ENCODE measurements at regions not wholly inside any gene's neighbourhood (a gene's known extent, or its start where the extent isn't known, plus 50 kb on each side); places are given as distances from the start of the nearest gene placed in this dataset.
A peak's percentile ranks its signal among the peaks of the same experiment; 100 is the strongest.

GRCh38 chr1:228935198-228935663 is 200.0 kb downstream of the RHOU start (continued):
- TF ChIP-seq ZNF782 (CRISPR knock-in tag; IDR thresholded peaks at IDR 0.05; ENCODE audit: borderline replicate concordance) (0 out of 2 replicates have a peak, but pooled peaks have one; percentile 8), WIZ (CRISPR knock-in tag; IDR thresholded peaks at IDR 0.05) (peak; percentile 67; the same call in 1 of the 2 replicates), PHF5A (CRISPR knock-in tag; IDR thresholded peaks at IDR 0.05; ENCODE audit: low read depth, unreplicated experiment) (no peak), PPARG (CRISPR knock-in tag; conservative IDR thresholded peaks at IDR 0.05) (peak; percentile 84), SNAI1 (CRISPR knock-in tag; IDR thresholded peaks at IDR 0.05; ENCODE audit: borderline replicate concordance) (no peak), ZNF331 (CRISPR knock-in tag; IDR thresholded peaks at IDR 0.05) (0 out of 2 replicates have a peak, but pooled peaks have one; percentile 16), ZNF431 (CRISPR knock-in tag; IDR thresholded peaks at IDR 0.05; ENCODE audit: borderline replicate concordance, low read depth) (no peak), NFYC (CRISPR knock-in tag; IDR thresholded peaks at IDR 0.05) (no peak), GMEB2 (CRISPR knock-in tag; IDR thresholded peaks at IDR 0.05; ENCODE audit: low read depth) (no peak), TEAD2 (CRISPR knock-in tag; IDR thresholded peaks at IDR 0.05) (no peak), ZNF790 (CRISPR knock-in tag; IDR thresholded peaks at IDR 0.05; ENCODE audit: borderline replicate concordance) (no peak), ZNF644 (CRISPR knock-in tag; IDR thresholded peaks at IDR 0.05; ENCODE audit: low read depth) (peak; percentile 54; the same call in 1 of the 2 replicates), AKAP8 (CRISPR knock-in tag; IDR thresholded peaks at IDR 0.05) (peak; percentile 59; the same call in 1 of the 2 replicates), SPEN (CRISPR knock-in tag; IDR thresholded peaks at IDR 0.05; ENCODE audit: low read depth) (peak; percentile 45; the same call in 1 of the 2 replicates), KDM2A (CRISPR knock-in tag; IDR thresholded peaks at IDR 0.05; ENCODE audit: borderline replicate concordance, low read depth) (peak; percentile 33; the same call in 1 of the 2 replicates), ELK4 (CRISPR knock-in tag; IDR thresholded peaks at IDR 0.05; ENCODE audit: borderline replicate concordance) (no peak), ZNF572 (CRISPR knock-in tag; IDR thresholded peaks at IDR 0.05) (no peak), FOSL1 (CRISPR knock-in tag; IDR thresholded peaks at IDR 0.05; ENCODE audit: borderline replicate concordance) (peak; percentile 87), ZNF138 (CRISPR knock-in tag; IDR thresholded peaks at IDR 0.05; ENCODE audit: low read depth) (no peak), RXRA (CRISPR knock-in tag; IDR thresholded peaks at IDR 0.05) (peak; percentile 86), SNAPC2 (CRISPR knock-in tag; IDR thresholded peaks at IDR 0.05) (no peak), ZNF12 (CRISPR knock-in tag; IDR thresholded peaks at IDR 0.05) (peak; percentile 51), EED (CRISPR knock-in tag; IDR thresholded peaks at IDR 0.05) (no peak)
- TF ChIP-seq, protein P1, sequence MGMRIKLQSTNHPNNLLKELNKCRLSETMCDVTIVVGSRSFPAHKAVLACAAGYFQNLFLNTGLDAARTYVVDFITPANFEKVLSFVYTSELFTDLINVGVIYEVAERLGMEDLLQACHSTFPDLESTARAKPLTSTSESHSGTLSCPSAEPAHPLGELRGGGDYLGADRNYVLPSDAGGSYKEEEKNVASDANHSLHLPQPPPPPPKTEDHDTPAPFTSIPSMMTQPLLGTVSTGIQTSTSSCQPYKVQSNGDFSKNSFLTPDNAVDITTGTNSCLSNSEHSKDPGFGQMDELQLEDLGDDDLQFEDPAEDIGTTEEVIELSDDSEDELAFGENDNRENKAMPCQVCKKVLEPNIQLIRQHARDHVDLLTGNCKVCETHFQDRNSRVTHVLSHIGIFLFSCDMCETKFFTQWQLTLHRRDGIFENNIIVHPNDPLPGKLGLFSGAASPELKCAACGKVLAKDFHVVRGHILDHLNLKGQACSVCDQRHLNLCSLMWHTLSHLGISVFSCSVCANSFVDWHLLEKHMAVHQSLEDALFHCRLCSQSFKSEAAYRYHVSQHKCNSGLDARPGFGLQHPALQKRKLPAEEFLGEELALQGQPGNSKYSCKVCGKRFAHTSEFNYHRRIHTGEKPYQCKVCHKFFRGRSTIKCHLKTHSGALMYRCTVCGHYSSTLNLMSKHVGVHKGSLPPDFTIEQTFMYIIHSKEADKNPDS (CRISPR knock-in tag; IDR thresholded peaks at IDR 0.05) = no peak
- TF ChIP-seq, protein P2, sequence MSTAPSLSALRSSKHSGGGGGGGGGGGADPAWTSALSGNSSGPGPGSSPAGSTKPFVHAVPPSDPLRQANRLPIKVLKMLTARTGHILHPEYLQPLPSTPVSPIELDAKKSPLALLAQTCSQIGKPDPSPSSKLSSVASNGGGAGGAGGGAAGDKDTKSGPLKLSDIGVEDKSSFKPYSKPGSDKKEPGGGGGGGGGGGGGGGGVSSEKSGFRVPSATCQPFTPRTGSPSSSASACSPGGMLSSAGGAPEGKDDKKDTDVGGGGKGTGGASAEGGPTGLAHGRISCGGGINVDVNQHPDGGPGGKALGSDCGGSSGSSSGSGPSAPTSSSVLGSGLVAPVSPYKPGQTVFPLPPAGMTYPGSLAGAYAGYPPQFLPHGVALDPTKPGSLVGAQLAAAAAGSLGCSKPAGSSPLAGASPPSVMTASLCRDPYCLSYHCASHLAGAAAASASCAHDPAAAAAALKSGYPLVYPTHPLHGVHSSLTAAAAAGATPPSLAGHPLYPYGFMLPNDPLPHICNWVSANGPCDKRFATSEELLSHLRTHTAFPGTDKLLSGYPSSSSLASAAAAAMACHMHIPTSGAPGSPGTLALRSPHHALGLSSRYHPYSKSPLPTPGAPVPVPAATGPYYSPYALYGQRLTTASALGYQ (CRISPR knock-in tag; IDR thresholded peaks at IDR 0.05) = peak; percentile 56; the same call in 1 of the 2 replicates

Data from HepG2 (cell line).